ENCODE measurements at regions not wholly inside any gene's neighbourhood (a gene's known extent, or its start where the extent isn't known, plus 50 kb on each side); places are given as distances from the start of the nearest gene placed in this dataset.
"Not testable (repeated sequence)": the region's sequence is repeated elsewhere in the genome, so short reads cannot be mapped to it uniquely, and the experiment has no call there.

GRCh38 chr6:170221052-170221752 is 69.7 kb downstream of the DLL1 start:
- DNase-seq, result no peak

GRCh38 chr6:170213637-170214018 is 77.2 kb downstream of the DLL1 start:
- not testable (repeated sequence) for DNase-seq

GRCh38 chr6:170212956-170213636 is 77.8 kb downstream of the DLL1 start:
- no peak for DNase-seq

GRCh38 chr6:170212051-170212756 is 78.7 kb downstream of the DLL1 start:
- no peak for DNase-seq

- DNase-seq, result no peak
Observed at GRCh38 chr6:170211404-170212025, 79.4 kb downstream of the DLL1 start.

GRCh38 chr6:170210651-170211403 is 80.1 kb downstream of the DLL1 start:
- no peak for DNase-seq

GRCh38 chr6:170210026-170210390 is 80.9 kb downstream of the DLL1 start:
- DNase-seq, result no peak

GRCh38 chr6:170209354-170210025 is 81.4 kb downstream of the DLL1 start:
- no peak for DNase-seq

- no peak for DNase-seq
Observed at GRCh38 chr6:170208651-170209353, 82.1 kb downstream of the DLL1 start.

- no peak for DNase-seq
Observed at GRCh38 chr6:170208182-170208601, 82.7 kb downstream of the DLL1 start.

GRCh38 chr6:170207586-170208181 is 83.2 kb downstream of the DLL1 start:
- no peak for DNase-seq

- DNase-seq, result no peak
Observed at GRCh38 chr6:170206851-170207431, 83.9 kb downstream of the DLL1 start.

- no peak for DNase-seq
Observed at GRCh38 chr6:170206317-170206621, 84.6 kb downstream of the DLL1 start.

GRCh38 chr6:170205534-170206316 is 85.2 kb downstream of the DLL1 start:
- DNase-seq, result no peak

GRCh38 chr6:170205126-170205525 is 85.8 kb downstream of the DLL1 start:
- DNase-seq, result no peak

- DNase-seq, result no peak
Observed at GRCh38 chr6:170203212-170203611, 87.7 kb downstream of the DLL1 start.

- DNase-seq, result no peak
Observed at GRCh38 chr6:170202416-170203135, 88.3 kb downstream of the DLL1 start.

- DNase-seq, result no peak
Observed at GRCh38 chr6:170201361-170201760, 89.5 kb downstream of the DLL1 start.
